NCI-H146 treated with DMSO at 0.1 percent for 48 hours (cell line): ENCODE measurements at regions not wholly inside any gene's neighbourhood (a gene's known extent, or its start where the extent isn't known, plus 50 kb on each side); places are given as distances from the start of the nearest gene placed in this dataset.
"Not testable (repeated sequence)": the region's sequence is repeated elsewhere in the genome, so short reads cannot be mapped to it uniquely, and the experiment has no call there.

ENCODE experiments used
- DNase-seq: peaks from one replicate; lab custom pipeline; 2025; ENCODE audit not compliant: unreplicated experiment; lab: John Stamatoyannopoulos, UW

DNA sequence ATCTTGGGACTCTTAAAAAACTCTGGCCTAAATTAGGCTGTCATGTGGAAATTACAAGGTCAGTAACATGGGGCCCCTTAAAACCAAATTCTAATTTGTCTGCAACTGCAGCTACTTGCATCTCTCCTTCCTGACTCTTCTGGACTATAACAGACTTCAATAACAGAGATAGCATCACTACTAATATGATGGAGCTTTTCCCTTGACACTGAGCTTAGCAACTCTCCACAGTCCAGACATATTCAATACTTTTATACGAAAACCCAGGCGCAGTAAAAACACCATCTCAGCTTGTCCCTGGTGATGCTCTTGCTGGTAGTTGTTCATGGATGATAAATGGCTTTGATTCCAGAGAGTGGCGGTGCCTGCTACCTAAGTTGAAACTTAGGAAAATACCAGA lies 850.4 kb downstream of the STIM2 start:
- DNase-seq: no peak

DNA sequence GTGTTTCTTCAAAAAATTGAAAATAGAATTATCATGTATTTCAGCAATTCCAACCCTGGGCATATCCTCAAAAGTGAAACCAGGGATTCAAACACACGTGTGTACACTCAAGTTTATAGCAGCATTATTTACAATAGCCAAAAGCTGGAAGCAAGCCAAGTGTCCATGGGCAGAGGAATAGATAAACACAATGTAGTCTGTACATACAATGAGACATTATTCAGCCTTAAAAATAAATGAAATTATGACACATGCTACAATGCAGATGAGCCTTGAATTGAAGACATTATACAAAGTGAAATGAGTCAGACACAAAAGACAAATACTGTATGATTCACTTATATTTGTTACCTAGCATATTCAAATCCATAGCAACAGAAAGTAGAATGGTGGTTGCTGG lies 853.4 kb downstream of the STIM2 start:
- DNase-seq: no peak

DNA sequence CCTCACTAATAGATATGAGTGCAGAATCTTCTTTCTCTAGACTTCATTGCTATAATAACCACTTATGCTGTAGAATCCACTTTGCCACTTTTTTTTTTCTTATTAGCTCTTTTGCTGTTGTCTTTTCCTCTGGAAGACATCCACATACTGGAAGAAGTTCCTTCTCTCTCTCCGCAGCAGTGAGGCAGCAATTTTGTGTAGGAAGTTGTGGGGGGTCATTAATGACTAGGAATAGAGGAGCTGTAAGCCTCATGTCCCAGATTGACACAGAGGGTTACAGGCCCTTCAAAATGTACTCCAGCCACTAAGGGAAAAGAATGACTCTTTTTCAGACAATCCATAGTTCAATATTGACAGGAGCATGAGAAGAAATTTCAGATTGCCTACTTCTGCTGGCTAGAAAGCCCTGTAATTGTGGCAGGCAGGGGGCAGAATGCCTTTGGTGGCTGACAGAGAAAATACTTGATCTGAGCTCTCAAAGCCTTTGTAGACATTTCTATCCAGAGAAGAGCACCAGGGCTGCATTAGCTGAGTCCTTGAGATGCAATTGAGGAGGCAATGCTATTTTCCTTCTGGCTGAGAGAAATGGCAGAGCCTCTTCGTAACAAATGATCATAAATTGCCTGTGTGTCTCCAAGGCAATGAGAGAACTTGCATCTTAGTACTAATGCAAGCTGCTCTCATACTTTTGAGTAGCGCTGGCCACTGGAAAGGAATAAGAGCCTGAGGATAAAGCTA lies 856.2 kb downstream of the STIM2 start:
- no peak for DNase-seq

DNA sequence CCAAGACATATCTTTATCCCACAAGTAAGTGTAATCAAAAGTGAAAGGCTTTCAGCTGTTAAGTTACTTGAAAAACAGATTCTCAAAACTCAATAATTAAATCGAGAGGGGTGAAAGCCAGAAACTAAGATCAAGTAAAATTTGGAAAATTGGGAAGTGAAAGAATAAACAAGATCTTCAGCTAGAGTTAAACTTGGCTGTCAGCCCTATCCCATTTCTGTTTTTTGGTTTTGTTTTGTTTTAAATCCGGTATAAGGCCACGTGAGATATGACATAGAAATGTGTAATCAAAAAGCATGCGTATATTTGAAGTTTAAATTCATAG lies 856.8 kb downstream of the STIM2 start:
- no peak for DNase-seq

DNA sequence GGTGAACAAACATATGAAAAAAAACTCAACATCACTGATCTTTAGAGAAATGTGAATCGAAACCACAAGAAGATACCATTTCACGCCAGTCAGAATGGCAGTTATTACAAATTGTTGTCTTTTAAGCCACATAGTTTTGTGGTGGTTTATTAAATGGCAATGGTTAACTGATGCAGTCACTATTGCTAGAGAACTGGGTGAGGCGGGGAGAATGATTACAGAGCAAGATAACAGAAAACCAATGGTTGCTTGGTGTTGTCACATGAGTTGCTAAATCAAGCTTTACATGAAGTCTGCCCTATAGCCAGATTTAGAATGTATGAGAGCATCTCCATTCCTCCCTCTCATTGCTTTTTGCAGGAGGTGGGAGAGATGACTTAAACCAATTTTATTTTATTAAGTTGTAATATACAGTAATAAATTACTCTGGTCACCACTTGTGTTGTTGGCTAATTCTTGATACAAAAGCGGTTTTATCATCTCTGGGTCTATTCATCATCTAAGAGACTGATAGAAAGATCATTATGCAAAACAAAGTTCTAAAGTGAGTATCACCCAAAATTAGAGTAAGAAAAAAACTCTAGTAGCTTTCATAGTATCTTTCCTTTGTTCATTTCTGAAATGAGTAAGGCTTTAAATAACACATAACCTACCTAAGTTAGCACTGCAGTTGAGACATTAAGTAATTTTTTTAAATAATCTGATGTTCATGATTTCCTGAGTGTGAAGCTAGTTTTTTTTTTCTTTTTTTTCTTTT lies 859.5 kb downstream of the STIM2 start:
- no peak for DNase-seq

DNA sequence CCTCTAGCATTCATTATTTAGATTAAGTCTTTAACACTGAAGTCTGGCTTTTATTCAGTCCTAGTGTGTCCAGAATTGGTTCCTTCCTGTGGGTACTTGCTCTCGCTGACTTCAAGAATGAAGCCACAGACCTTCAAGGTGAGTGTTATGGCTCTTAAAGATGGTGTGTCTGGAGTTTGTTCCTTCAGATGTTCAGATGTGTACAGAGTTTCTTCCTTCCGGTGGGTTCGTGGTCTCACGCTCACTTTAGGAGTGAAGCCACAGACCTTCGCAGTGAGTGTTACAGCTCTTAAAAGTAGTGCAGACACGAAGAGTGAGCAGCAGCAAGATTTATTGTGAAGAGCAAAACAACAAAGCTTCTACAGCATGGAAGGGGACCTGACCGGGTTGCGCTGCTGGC lies 860.6 kb downstream of the STIM2 start:
- DNase-seq: no peak

DNA sequence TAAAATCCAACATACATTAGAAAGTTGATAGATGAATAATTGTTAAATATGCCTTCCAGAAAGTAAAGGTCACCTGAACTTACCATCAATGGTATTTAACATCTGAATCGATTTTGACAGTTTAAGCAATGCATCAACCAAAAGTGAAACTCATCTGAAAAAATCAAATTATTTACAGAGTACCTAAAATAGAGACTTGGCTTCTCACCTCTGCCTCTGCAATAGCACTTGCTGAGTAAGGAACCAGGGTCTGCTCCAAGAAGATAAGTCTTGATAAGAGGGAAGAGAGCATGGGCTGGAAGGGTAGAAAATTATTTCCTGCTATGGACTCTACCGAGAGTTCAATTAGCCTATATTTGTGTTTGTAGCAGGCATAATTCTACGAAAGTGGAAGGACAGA lies 868.3 kb downstream of the STIM2 start:
- DNase-seq: no peak

DNA sequence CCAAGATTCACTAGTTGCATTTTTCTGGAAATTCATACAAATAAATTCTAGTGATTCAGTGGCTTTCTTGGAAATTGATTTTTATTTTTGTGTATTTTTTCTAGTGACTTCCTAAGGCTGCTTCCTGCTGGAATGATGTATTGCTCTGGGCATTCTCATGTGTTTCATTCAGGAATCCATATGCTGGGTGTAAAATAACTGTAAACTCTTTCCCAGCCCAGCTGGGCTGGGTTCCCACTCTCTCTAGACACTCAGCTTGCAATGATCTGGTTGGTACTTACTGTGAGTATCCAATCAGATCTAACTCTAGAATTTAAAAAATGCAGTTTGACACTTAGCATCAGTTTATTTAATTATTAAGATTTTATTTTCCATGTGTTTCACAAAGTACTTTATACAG lies 882.2 kb downstream of the STIM2 start:
- DNase-seq: no peak

DNA sequence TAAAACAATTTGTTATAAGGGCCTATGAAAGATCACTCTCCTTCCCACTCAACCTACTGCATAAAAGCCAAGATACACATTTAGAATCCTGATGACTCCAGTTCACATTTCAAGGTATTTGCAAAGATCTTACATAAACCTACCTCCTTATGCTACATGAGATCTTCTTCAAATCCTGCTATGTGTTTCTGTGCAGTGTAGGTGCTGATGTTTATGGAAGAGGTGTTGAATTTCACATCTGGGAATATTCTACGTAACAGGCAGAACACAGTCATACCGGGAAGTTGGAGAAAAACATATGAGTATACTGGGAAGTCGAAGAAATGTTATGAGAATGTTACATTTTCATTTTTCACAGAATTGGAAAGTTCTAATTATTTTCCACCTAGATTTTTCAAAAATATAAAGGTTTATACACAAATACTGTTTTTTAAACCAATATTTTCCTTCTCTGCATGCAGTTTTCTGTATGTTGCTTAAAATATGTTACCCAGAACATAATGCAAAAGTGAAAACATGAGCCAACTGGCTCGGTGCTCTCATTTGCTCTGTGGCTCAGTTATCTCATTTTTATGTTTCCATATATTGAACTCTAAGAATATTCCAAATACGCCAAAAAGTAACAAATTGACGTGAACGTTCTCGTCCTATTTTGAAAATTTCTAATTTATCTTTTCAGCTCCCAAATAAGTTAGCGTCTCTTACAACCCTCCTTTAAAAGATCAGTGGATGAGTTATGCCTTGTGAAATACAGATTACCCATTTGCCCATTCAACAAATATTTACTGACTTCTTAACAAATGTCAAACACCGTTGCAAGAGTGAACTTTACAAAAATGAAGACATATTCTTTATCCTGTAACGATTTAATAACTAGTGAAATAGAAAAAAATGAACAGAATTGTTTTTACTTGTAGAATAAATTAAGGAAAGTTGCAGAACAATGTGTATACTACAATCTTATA lies 899.3 kb downstream of the STIM2 start:
- DNase-seq: no peak

DNA sequence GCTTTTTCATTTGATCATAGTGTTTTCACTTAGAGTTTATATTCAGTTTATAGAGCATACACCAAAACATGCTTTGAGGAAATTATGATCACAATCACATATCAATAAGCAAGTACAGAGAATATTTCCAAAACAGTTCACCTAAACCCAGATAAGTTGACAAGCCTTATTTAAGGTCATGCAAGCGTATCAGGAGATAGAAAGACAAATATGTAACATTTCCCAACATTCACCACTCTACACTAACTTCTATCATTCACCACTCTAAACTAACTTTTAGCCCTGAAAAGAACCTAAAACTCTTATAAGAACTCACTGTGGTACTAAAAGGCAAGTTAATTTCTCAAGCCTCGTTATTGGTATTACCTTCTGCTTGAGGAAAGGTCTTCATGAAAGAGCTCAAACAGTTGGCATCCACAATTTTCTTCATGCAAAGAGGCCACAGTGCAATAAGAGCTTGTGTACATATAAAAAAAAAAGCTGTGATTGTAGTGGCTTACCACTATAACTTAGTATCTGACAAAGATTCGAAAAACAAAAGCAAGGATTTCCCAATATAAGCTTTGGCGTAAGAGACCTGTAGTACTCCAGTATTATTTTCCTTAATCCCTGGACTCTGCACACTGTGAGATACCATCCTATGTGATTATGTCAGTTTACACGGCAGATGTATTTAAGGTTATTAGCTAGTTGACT lies 903.3 kb downstream of the STIM2 start:
- DNase-seq: no peak

DNA sequence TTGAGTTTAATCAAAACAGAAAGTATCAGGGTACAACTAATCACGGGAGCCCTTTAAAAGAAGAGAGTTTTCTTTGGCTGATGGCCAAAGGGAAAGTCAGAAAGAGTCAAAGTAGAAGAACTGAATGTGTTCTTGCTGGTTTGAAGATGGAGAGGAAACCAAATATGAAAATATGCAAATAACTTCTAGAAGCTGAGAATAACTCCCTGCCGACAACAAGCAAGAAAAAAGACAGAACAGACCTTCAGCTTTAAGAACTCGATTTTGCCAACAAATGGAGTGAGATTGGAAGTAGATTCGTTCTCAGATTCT lies 903.8 kb downstream of the STIM2 start:
- DNase-seq: no peak

DNA sequence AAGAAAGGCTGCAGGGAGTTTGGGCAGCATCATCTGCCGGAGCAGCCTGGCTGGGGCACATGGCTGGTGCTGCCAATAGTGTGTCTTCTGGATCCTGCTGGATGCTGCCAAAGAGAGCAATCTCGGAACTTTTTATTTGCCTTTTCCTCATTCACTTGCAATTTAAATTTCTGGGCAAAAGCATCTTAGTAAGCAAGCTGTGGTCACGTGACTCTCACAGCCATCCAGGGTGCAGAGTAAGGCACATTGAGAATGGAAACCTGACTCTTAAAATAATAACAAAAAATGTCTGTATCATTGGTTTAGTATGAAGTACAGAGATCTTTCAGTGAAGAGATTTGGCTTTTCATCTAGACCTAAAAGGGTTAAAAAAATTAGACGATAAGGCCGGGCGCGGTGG lies 910.3 kb downstream of the STIM2 start:
- DNase-seq: no peak

DNA sequence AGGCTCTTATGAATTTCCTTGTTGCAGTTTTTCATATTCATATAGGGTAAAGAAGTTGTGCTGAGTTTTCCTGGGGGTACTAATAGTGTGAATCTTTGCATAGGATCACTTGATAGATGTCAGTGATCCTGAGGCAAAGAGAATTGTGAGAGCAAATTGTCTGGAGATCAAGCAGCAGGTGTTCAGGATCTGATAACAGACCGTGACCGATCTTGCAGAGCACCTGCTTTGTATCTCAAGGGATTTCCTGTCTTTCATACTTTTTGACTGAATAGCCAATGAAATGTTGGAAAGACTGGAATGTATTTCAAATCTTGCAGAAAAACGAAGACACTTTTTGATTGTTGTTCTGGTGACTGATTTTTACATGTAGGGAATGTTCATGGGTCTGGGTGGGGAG lies 914.5 kb downstream of the STIM2 start:
- DNase-seq: no peak

DNA sequence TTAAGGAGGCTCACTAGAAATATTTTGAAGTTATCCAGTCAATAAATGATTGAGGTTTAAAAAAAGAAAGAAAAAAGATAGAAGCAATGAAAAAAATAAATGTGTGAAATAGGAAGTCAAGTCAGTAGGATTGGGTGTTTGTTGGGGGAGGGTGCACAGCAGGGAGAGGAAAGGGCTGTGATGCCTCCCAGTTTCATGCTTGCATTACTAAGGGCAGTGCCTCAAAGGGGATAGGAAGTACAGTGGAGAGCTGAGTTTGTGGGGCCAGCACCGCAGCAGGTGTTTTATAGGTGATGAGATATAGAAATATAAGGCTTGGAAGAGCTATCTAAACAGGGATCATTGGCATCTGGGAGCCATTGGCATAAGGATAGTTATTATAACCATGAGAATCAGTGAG lies 919.2 kb downstream of the STIM2 start:
- no peak for DNase-seq

DNA sequence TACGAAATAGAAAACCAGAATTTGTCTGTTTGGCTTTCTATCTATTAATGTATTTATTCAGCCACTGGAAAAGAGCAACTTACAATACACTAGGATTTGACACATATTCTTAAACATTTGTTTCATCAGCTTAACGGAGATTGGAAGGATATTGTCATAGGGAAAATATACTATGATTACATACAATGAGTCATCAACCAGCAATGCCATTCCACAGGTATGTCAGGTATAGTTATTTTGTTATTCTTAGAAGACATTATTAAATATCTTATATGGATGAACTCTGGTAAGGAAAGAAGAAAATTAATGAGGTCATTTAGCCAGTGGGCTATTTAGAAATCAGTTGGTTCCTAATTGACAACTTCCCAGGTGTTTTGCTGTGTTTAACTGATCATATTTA lies 926.6 kb downstream of the STIM2 start:
- no peak for DNase-seq

DNA sequence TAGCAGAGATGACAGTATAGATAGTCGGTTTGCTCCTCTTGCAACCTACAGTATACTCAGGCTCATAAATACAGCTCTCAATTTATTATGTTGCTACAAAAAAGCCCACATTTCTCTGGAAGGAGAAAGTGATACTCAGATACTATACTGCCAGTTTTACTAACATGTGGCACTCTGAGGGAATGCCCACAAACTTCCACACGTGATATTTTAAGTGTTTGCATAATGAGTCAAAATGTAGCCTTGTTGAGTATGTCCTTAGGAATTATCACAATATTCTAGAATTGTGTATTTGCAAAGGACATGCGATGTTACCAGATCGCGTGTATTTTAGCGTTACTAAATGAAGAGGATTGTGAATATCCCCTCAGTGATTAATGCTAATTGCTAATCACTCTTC lies 929.1 kb downstream of the STIM2 start:
- DNase-seq: no peak

DNA sequence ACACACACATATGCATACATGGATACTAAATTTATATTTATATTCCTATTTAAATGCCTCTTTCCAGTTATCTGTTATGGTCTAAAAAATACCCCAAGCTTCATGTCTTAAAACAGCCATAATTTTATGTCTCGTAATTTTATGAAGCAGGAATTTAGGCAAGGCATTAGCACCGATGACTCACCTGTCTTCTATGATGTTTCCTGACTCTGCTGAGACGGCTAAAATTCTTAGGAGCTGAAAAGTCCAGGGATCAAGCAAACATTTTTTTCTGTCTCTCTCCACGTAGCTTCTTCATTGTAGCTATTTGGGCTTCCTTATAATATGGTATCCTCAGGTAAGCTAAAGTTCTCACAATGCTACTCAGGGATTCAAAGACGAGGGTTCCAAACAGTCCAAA lies 930.3 kb downstream of the STIM2 start:
- no peak for DNase-seq

DNA sequence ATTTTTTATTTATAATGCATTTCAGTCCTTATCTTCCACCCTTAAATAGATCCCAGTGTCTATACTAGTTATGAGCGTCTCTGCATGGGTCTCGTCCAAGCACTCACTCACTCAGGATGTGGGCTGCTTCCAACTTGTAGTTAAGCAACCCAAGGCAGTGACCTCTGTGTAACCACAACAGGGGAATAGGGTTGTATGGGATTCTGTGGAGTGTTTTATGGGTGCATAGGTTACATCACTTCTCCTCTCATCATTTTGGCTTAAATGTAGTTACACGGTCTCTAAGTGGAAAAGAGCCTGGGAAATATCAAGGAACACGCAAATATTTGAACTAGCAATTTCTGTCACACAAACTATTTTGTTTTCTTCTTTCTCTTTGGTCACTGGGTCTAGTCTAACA lies 931.0 kb downstream of the STIM2 start:
- DNase-seq: no peak

DNA sequence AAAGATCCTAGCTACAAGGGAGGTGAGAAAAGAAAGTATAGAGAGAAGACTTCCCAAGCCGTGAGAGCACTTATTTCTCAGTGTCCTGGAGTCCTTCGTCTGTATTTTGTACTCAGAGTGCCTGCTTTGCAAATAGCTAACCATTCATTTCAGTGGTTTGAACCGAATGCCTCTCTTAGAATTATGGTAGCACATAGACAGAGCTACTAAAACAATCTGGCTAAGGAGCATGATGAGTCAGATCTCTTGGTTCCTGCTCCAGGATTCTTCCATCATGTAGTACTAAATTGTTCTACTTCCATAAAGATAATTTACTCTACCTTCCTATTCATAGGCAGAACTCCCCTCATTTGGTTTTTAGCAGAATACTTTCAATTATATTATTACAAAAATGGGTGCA lies 946.6 kb downstream of the STIM2 start:
- DNase-seq: no peak

DNA sequence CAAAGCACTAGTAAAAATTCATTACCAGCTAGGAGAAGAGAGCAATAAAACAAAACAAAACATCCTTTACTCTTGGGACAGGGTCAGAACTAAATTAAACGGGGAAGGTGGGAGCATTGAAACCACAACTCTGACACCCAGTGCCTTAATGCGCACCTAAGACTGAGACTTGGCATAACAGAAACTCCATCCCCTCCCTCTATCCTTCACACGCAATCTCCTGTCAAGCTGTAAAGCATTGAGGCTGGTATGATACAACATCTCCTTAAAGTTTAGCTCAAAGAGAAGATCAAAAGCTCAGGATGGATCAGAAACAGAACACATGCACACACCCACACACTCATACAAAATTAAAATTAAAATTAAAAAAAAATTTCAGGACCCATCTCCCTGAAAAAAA lies 951.3 kb downstream of the STIM2 start:
- no peak for DNase-seq

DNA sequence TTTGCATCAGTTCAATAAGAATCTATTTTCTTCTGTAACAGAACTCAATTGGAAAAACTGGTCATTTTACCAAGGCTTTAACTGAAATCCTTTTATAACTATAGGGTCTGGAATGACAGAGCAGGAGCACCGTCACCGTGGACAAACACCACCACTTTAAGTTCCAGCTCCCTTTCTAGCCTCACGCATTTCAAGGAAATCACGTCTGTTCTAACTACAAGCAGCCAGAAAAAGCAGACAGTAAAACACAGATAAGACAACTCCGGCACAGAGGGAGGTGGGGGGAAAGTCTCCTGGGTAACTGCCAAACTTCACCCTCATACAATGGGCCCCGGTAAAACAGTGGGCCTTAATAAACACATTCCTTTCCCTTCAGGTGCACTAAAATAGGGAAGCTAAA lies 952.6 kb downstream of the STIM2 start:
- DNase-seq: not testable (repeated sequence)
